ENCODE measurements at regions not wholly inside any gene's neighbourhood (a gene's known extent, or its start where the extent isn't known, plus 50 kb on each side); places are given as distances from the start of the nearest gene placed in this dataset.

GRCh38 chr6:100288311-100288710, 176.4 kb downstream of the SIM1 start:
- no peak for TF ChIP-seq CTCF (IDR thresholded peaks at IDR 0.05; ENCODE audit: borderline replicate concordance, extremely low read depth, insufficient read depth)
- H3K4me1 ChIP-seq (ENCODE audit: control insufficient read depth in 2 of 3, insufficient read depth in 2 of 3, low read depth in 1 of 3, low read length in 3 of 3) = no peaks in the 10 kb centered on the region
- intact Hi-C loops (cut with DNase I) = no loop called here
- H3K9ac ChIP-seq (ENCODE audit: low read length in 3 of 3) = no peak overlapping the region
- H3K36me3 ChIP-seq (ENCODE audit: control insufficient read depth in 2 of 3, insufficient read depth in 3 of 3, low read length in 3 of 3) = no peaks in the 10 kb centered on the region
- no peaks in the 10 kb centered on the region for H3K9me3 ChIP-seq (ENCODE audit: control insufficient read depth in 2 of 3, insufficient read depth in 1 of 3, low read length in 3 of 3)
- FAIRE-seq (no peak), DNase-seq (no peak)
- H3K27me3 ChIP-seq (ENCODE audit: control insufficient read depth, insufficient read depth, low read length) = no peaks in the 10 kb centered on the region
- H3K27ac ChIP-seq (ENCODE audit: low read depth in 2 of 2, low read length in 2 of 2) = no peak overlapping the region
- no peak overlapping the region for H3K4me3 ChIP-seq (ENCODE audit: low read length in 3 of 3)

GRCh38 chr6:100283285-100283684, 181.4 kb downstream of the SIM1 start:
- DNase-seq (no peak), FAIRE-seq (no peak)
- TF ChIP-seq CTCF (IDR thresholded peaks at IDR 0.05; ENCODE audit: borderline replicate concordance, extremely low read depth, insufficient read depth) = no peak
- H3K27me3 ChIP-seq (ENCODE audit: control insufficient read depth, insufficient read depth, low read length) = no peaks in the 10 kb centered on the region
- H3K4me1 ChIP-seq (ENCODE audit: control insufficient read depth in 2 of 3, insufficient read depth in 2 of 3, low read depth in 1 of 3, low read length in 3 of 3) = no peaks in the 10 kb centered on the region
- intact Hi-C loops (cut with DNase I) = no loop called here
- H3K36me3 ChIP-seq (ENCODE audit: control insufficient read depth in 2 of 3, insufficient read depth in 3 of 3, low read length in 3 of 3) = no peaks in the 10 kb centered on the region
- H3K9ac ChIP-seq (ENCODE audit: low read length in 3 of 3) = no peak overlapping the region
- no peaks in the 10 kb centered on the region for H3K9me3 ChIP-seq (ENCODE audit: control insufficient read depth in 2 of 3, insufficient read depth in 1 of 3, low read length in 3 of 3)
- no peak overlapping the region for H3K27ac ChIP-seq (ENCODE audit: low read depth in 2 of 2, low read length in 2 of 2)
- H3K4me3 ChIP-seq (ENCODE audit: low read length in 3 of 3) = no peak overlapping the region

DNA sequence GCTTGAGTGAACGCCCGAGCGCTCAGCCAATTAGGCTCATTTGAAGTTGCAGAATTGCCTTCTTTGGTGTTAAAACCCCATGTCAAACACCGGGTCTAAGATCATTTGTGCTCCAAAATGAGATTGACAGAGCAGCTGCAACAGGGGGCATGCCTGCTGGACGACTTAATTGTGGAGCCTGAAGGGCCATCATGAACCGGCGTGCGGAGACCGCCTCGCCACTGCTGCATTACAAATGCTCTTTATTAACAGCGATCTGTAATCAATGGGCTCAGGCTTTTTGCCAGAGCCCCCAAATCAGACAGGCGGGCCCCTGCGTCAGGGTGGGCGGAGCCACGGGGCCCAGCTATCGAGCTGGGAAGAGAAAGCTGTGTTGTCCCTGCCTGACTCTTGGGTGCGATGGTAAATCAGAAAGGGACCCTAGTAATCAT, 183.2 kb downstream of the SIM1 start:
- Histone ChIP-seq H3K27ac (ENCODE audit: low read depth in 2 of 2, low read length in 2 of 2) (no peak overlapping the region), H3K4me3 (ENCODE audit: low read length in 3 of 3) (peak overlapping the region; percentile 23 to 53 (median 37)), H3K9me3 (ENCODE audit: control insufficient read depth in 2 of 3, insufficient read depth in 1 of 3, low read length in 3 of 3) (no peaks in the 10 kb centered on the region), H3K36me3 (ENCODE audit: control insufficient read depth in 2 of 3, insufficient read depth in 3 of 3, low read length in 3 of 3) (no peaks in the 10 kb centered on the region), H3K9ac (ENCODE audit: low read length in 3 of 3) (no peak overlapping the region), H3K4me1 (ENCODE audit: control insufficient read depth in 2 of 3, insufficient read depth in 2 of 3, low read depth in 1 of 3, low read length in 3 of 3) (no peaks in the 10 kb centered on the region), H3K27me3 (ENCODE audit: control insufficient read depth, insufficient read depth, low read length) (no peaks in the 10 kb centered on the region)
- intact Hi-C loops (cut with DNase I) = no loop called here
- DNase-seq = peak in 4 of 5 donors; percentile 13 to 40 (median 29)
- TF ChIP-seq CTCF (IDR thresholded peaks at IDR 0.05; ENCODE audit: borderline replicate concordance, extremely low read depth, insufficient read depth) = no peak
- no peak for FAIRE-seq

All from kidney (tissue), 13 donors.